NCI-H2107 (cell line): ENCODE measurements at regions not wholly inside any gene's neighbourhood (a gene's known extent, or its start where the extent isn't known, plus 50 kb on each side); places are given as distances from the start of the nearest gene placed in this dataset.

Experiments
- DNase-seq: peaks from one replicate; lab custom pipeline; 2025; lab: John Stamatoyannopoulos, UW

GRCh38 chr13:26941345-26942174 is 181.0 kb upstream of the GPR12 start:
- DNase-seq = no peak

GRCh38 chr13:26934096-26934495 is 173.5 kb upstream of the GPR12 start:
- no peak for DNase-seq

GRCh38 chr13:26932465-26932864 is 171.9 kb upstream of the GPR12 start:
- no peak for DNase-seq

GRCh38 chr13:26929971-26930730 is 169.6 kb upstream of the GPR12 start:
- DNase-seq = peak; percentile 66

GRCh38 chr13:26927511-26927910 is 166.9 kb upstream of the GPR12 start:
- DNase-seq = no peak

- no peak for DNase-seq
Measured at GRCh38 chr13:26926371-26926770, 165.8 kb upstream of the GPR12 start.

- no peak for DNase-seq
Measured at GRCh38 chr13:26923824-26924605, 163.4 kb upstream of the GPR12 start.

GRCh38 chr13:26921918-26922317 is 161.3 kb upstream of the GPR12 start:
- no peak for DNase-seq

- no peak for DNase-seq
Measured at GRCh38 chr13:26920614-26921355, 160.2 kb upstream of the GPR12 start.

GRCh38 chr13:26919732-26920131 is 159.1 kb upstream of the GPR12 start:
- DNase-seq = no peak

- DNase-seq = no peak
Measured at GRCh38 chr13:26919311-26919710, 158.7 kb upstream of the GPR12 start.

GRCh38 chr13:26914624-26915023 is 154.0 kb upstream of the GPR12 start:
- DNase-seq = peak; percentile 84

GRCh38 chr13:26914148-26914547 is 153.6 kb upstream of the GPR12 start:
- no peak for DNase-seq

GRCh38 chr13:26910754-26911465 is 150.3 kb upstream of the GPR12 start:
- DNase-seq = no peak

GRCh38 chr13:26909477-26909876 is 148.9 kb upstream of the GPR12 start:
- DNase-seq = no peak

GRCh38 chr13:26908126-26908525 is 147.5 kb upstream of the GPR12 start:
- DNase-seq = no peak

- no peak for DNase-seq
Measured at GRCh38 chr13:26899202-26899601, 138.6 kb upstream of the GPR12 start.

- no peak for DNase-seq
Measured at GRCh38 chr13:26897706-26898550, 137.3 kb upstream of the GPR12 start.

GRCh38 chr13:26896986-26897668 is 136.5 kb upstream of the GPR12 start:
- no peak for DNase-seq
